Upper lobe of left lung (tissue), 6 donors: ENCODE measurements at regions not wholly inside any gene's neighbourhood (a gene's known extent, or its start where the extent isn't known, plus 50 kb on each side); places are given as distances from the start of the nearest gene placed in this dataset.

Experiments used
- ATAC-seq, 2 donors: fragments of 200-7000 bp; cut with Tn5 transposase; one replicate each; pipeline ENCODE4 v1.9.1; 2022; ENCODE audit warnings: mild to moderate bottlenecking in 2 of 2, moderate library complexity in 2 of 2; ENCODE audit not compliant: low FRiP score in 2 of 2
- DNase-seq, 2 donors: peaks; one replicate each; pipeline ENCODE4 v3.0.0-alpha.2; 2019 to 2020
- H3K27ac ChIP-seq, 4 donors: fragments of 200-600 bp; sonication (generic); one replicate each; pipeline ENCODE4 v1.5.1; 2016 to 2019
- H3K27me3 ChIP-seq, 4 donors: fragments of 200-600 bp; sonication (generic); one replicate each; pipeline ENCODE4 v1.5.1; 2017 to 2019
- H3K36me3 ChIP-seq, 4 donors: fragments of 200-600 bp; sonication (generic); one replicate each; pipeline ENCODE4 v1.5.1; 2016 to 2019
- H3K4me1 ChIP-seq, 4 donors: fragments of 200-600 bp; sonication (generic); one replicate each; pipeline ENCODE4 v1.5.1; 2018 to 2019
- H3K4me3 ChIP-seq, 4 donors: fragments of 200-600 bp; sonication (generic); one replicate each; pipeline ENCODE4 v1.5.1; 2017 to 2019; ENCODE audit warnings: mild to moderate bottlenecking in 2 of 4, moderate library complexity in 1 of 4
- H3K9me3 ChIP-seq, 4 donors: fragments of 200-600 bp; sonication (generic); one replicate each; pipeline ENCODE4 v1.5.1; 2018 to 2019
- EP300 ChIP-seq, 4 donors: sonication (generic); formaldehyde crosslinking; IDR thresholded peaks; one replicate each; pipeline ENCODE4 v1.5.1; 2017; ENCODE audit warnings: antibody characterized with exemption in 4 of 4, control low read depth in 2 of 4
- POLR2A ChIP-seq, 4 donors: fragments of 450-650 bp; IDR thresholded peaks; one replicate each; pipeline ENCODE4 v1.5.1; 2016 to 2017; ENCODE audit warnings: antibody characterized with exemption in 4 of 4, mild to moderate bottlenecking in 2 of 4
- POLR2AphosphoS5 ChIP-seq, 2 donors: sonication (generic); formaldehyde crosslinking; IDR thresholded peaks; one replicate each; pipeline ENCODE4 v1.5.1; 2017; ENCODE audit warnings: antibody characterized with exemption in 2 of 2
- WGBS, 2 donors: methylation state at CpG; one replicate each; pipeline ENCODE4 v1.1.5; 2017 to 2018; 5-methylcytosine and 5-hydroxymethylcytosine counted together
- TF ChIP-seq, protein P1 (sequence below), 6 experiments: fragments of 450-650 bp in 4 of 6; fragments of 200-600 bp in 2 of 6; sonication (generic) in 2 of 6; IDR thresholded peaks; one replicate each; pipeline ENCODE4 v1.5.1; 2016 to 2019; ENCODE audit warnings: antibody characterized with exemption in 6 of 6
- donor health status: DM: no; HTN: no; CAD: no; lungs with moderate emphysema.
- donor health status: DM: no; HTN: yes; CAD: no; lungs with severe emphysema.

DNA sequence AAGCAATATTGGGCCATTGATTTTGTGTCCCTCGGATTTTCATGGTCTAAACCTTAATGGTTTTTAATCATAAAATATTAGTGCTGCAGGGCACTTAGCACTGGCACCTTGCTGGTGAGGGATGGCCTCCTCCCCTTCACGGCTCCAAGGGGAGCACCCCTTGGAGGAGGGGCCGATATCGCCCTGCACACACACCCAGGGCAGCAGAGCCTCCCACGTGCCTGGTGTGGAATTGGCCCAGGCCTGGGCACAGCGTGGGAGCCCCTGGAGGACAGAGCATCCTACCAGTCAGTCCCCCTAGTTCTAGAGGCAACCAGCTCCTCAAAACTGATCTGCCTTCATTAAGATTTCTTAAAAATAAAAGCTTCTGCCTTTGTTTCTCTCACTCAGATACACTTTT, 90.7 kb upstream of the CSF3R start:
- H3K27me3 ChIP-seq = peaks cover 0 to 8% (median 1%) of the 10 kb centered on the region in 4 donors
- DNase-seq (no peak), ATAC-seq (no peak)
- H3K4me1 ChIP-seq = no peaks in the 10 kb centered on the region
- WGBS, 2 donors = 52 to 67% methylated on average over 1 to 6 of the region's 6 CpGs
- H3K36me3 ChIP-seq = no peaks in the 10 kb centered on the region
- no peaks in the 10 kb centered on the region for H3K9me3 ChIP-seq
- TF ChIP-seq POLR2AphosphoS5 (IDR thresholded peaks at IDR 0.05) = no peak
- TF ChIP-seq, protein P1, sequence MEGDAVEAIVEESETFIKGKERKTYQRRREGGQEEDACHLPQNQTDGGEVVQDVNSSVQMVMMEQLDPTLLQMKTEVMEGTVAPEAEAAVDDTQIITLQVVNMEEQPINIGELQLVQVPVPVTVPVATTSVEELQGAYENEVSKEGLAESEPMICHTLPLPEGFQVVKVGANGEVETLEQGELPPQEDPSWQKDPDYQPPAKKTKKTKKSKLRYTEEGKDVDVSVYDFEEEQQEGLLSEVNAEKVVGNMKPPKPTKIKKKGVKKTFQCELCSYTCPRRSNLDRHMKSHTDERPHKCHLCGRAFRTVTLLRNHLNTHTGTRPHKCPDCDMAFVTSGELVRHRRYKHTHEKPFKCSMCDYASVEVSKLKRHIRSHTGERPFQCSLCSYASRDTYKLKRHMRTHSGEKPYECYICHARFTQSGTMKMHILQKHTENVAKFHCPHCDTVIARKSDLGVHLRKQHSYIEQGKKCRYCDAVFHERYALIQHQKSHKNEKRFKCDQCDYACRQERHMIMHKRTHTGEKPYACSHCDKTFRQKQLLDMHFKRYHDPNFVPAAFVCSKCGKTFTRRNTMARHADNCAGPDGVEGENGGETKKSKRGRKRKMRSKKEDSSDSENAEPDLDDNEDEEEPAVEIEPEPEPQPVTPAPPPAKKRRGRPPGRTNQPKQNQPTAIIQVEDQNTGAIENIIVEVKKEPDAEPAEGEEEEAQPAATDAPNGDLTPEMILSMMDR (IDR thresholded peaks at IDR 0.05) = no peak
- no peak for TF ChIP-seq EP300 (IDR thresholded peaks at IDR 0.05)
- no peak for TF ChIP-seq POLR2A (IDR thresholded peaks at IDR 0.05)
- no peak overlapping the region for H3K27ac ChIP-seq
- H3K4me3 ChIP-seq = no peak overlapping the region

DNA sequence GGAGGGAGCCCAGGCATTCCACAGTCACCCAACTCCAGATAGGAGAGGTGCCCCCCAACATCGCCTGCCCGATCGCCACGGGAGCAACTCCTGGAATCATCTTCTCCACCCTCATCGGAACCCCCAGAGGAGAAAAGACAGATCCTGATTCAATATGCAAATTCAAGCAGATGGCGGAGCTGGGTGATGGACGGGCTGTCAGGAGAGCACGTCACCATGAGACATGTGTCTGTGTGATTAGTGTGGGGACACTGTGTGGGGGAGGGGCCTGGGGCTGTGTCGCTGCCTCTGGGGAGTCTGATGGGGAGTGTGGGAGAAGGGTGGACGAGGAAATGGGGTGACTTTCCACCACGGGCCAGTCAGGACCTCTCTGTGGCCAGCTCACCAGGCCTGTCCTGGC, 90.2 kb upstream of the CSF3R start:
- no peak overlapping the region for H3K4me3 ChIP-seq
- TF ChIP-seq POLR2AphosphoS5 (IDR thresholded peaks at IDR 0.05) (no peak), EP300 (IDR thresholded peaks at IDR 0.05) (no peak), POLR2A (IDR thresholded peaks at IDR 0.05) (no peak)
- TF ChIP-seq, protein P1 (IDR thresholded peaks at IDR 0.05) = no peak

GRCh38 chr1:36572142-36572715, 89.5 kb upstream of the CSF3R start:
- 50 to 59% methylated on average over 14 to 15 of the region's 15 CpGs for WGBS, 2 donors
- Histone ChIP-seq H3K27me3 (peaks cover 0 to 8% (median 1%) of the 10 kb centered on the region in 4 donors), H3K9me3 (no peaks in the 10 kb centered on the region), H3K4me3 (no peak overlapping the region), H3K27ac (no peak overlapping the region), H3K4me1 (no peaks in the 10 kb centered on the region), H3K36me3 (no peaks in the 10 kb centered on the region)
- TF ChIP-seq, protein P1 (IDR thresholded peaks at IDR 0.05) = no peak
- TF ChIP-seq POLR2A (IDR thresholded peaks at IDR 0.05) (no peak), POLR2AphosphoS5 (IDR thresholded peaks at IDR 0.05) (no peak), EP300 (IDR thresholded peaks at IDR 0.05) (no peak)
- ATAC-seq = no peak
- DNase-seq = no peak

More for the DNA sequence above, 90.2 kb upstream of the CSF3R start:
- Histone ChIP-seq H3K27ac (no peak overlapping the region), H3K4me1 (no peaks in the 10 kb centered on the region), H3K27me3 (peaks cover 0 to 8% (median 1%) of the 10 kb centered on the region in 4 donors), H3K9me3 (no peaks in the 10 kb centered on the region), H3K36me3 (no peaks in the 10 kb centered on the region)
- WGBS, 2 donors = 32 to 39% methylated on average over 3 to 11 of the region's 11 CpGs
- DNase-seq = no peak
- ATAC-seq = no peak

DNA sequence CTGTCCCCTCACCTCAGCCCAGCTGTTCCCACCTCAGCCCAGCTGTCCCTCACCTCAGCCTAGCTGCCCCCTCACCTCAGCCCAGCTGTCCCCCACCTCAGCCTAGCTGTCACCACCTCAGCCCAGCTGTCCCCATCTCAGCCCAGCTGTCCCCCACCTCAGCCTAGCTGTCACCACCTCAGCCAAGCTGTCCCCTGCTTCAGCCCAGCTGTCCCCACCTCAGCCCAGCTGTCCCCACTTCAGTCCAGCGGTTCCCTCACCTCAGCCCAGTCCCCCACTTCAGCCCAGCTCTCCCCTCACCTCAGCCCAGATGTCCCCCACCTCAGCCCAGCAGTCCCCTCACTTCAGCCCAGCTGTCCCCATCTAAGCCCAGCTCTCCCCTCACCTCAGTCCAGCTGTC, 88.4 kb upstream of the CSF3R start:
- peaks cover 0 to 8% (median 1%) of the 10 kb centered on the region in 4 donors for H3K27me3 ChIP-seq
- ATAC-seq (no peak), DNase-seq (no peak)
- no peak overlapping the region for H3K27ac ChIP-seq
- H3K9me3 ChIP-seq = no peaks in the 10 kb centered on the region
- H3K4me3 ChIP-seq = no peak overlapping the region
- TF ChIP-seq, protein P1 (IDR thresholded peaks at IDR 0.05) = no peak
- TF ChIP-seq POLR2A (IDR thresholded peaks at IDR 0.05) (no peak), EP300 (IDR thresholded peaks at IDR 0.05) (no peak), POLR2AphosphoS5 (IDR thresholded peaks at IDR 0.05) (no peak)
- no peaks in the 10 kb centered on the region for H3K4me1 ChIP-seq
- H3K36me3 ChIP-seq = no peaks in the 10 kb centered on the region
- 82 to 86% methylated on average over 1 of the region's 1 CpG for WGBS, 2 donors

DNA sequence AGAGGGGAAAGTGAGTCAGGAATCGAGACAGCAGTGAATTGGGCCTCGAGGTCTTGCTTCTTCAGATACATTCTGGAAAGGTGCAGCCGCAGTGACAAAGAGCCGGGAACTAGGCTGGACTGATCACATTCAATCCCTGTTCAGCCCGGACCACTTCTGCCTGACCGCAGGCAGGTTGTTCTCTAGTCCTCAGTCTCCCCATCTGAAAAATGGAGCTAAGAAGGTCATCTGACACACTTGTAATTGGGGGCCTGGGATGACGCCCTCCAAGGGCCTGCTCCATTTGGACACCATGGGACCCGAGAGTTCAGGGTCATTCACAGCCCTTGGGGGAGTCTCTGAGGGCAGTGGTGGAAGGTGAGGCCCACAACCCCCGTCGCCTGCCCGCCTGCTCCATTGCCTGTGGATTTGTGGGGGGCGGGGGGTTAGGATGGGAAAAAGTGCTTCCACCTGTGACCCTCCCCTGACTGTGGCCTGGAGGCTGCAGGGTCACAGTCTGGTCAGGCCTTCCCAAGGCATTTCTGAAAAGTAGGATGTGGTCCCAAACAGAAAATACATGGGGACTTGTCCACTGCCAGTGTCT, 87.9 kb upstream of the CSF3R start:
- 94 to 97% methylated on average over 11 to 12 of the region's 12 CpGs for WGBS, 2 donors
- Histone ChIP-seq H3K4me3 (no peak overlapping the region), H3K27me3 (peaks cover 0 to 8% (median 1%) of the 10 kb centered on the region in 4 donors), H3K27ac (no peak overlapping the region), H3K4me1 (no peaks in the 10 kb centered on the region), H3K9me3 (no peaks in the 10 kb centered on the region), H3K36me3 (no peaks in the 10 kb centered on the region)
- no peak for TF ChIP-seq POLR2A (IDR thresholded peaks at IDR 0.05)
- TF ChIP-seq EP300 (IDR thresholded peaks at IDR 0.05) = no peak
- no peak for TF ChIP-seq POLR2AphosphoS5 (IDR thresholded peaks at IDR 0.05)
- TF ChIP-seq, protein P1 (IDR thresholded peaks at IDR 0.05) = no peak
- DNase-seq (no peak), ATAC-seq (no peak)
